ENCODE measurements at regions not wholly inside any gene's neighbourhood (a gene's known extent, or its start where the extent isn't known, plus 50 kb on each side); places are given as distances from the start of the nearest gene placed in this dataset.
"Not testable (repeated sequence)": the region's sequence is repeated elsewhere in the genome, so short reads cannot be mapped to it uniquely, and the experiment has no call there.

GRCh38 chrX:131845201-131845600, 177.9 kb upstream of the STK26 start:
- H3K27me3 ChIP-seq (replicated peaks in 1 of 7), result peaks cover 0 to 38% (median 3%) of the 10 kb centered on the region in 7 donors
- H3K4me1 ChIP-seq, result peaks cover 0 to 8% (median 0%) of the 10 kb centered on the region in 6 donors
- no peaks in the 10 kb centered on the region for H3K36me3 ChIP-seq
- 71 to 96% (median 93%) methylated on average over 2 of the region's 2 CpGs for WGBS, 5 donors
- H3K27ac ChIP-seq, result no peak overlapping the region
- TF ChIP-seq CTCF (IDR thresholded peaks at IDR 0.05 in 8 of 11, conservative IDR thresholded peaks at IDR 0.05 in 3 of 11) (no peak), POLR2AphosphoS5 (IDR thresholded peaks at IDR 0.05) (no peak), POLR2A (IDR thresholded peaks at IDR 0.05) (no peak)
- no peaks in the 10 kb centered on the region for H3K9me3 ChIP-seq
- no peak overlapping the region for H3K4me3 ChIP-seq
- intact Hi-C loops (cut with DNase I; ENCODE audit: low total_unique reads), result loop anchor here (10.0 kb wide), 2 partner anchors 220 to 790 kb away; no protein-coding TSS in a partner anchor
- no peak for DNase-seq

GRCh38 chrX:131845771-131846170, 177.3 kb upstream of the STK26 start:
- DNase-seq, result no peak
- 62 to 87% (median 76%) methylated on average over 1 of the region's 1 CpG for WGBS, 5 donors
- Histone ChIP-seq H3K4me1 (peaks cover 0 to 8% (median 0%) of the 10 kb centered on the region in 6 donors), H3K27ac (no peak overlapping the region), H3K27me3 (replicated peaks in 1 of 7) (peaks cover 0 to 35% (median under 1%) of the 10 kb centered on the region in 7 donors), H3K9me3 (no peaks in the 10 kb centered on the region), H3K36me3 (no peaks in the 10 kb centered on the region), H3K4me3 (no peak overlapping the region)
- intact Hi-C loops (cut with DNase I; ENCODE audit: low total_unique reads), result loop anchor here (10.0 kb wide), 2 partner anchors 219 to 789 kb away; no protein-coding TSS in a partner anchor
- TF ChIP-seq POLR2A (IDR thresholded peaks at IDR 0.05) (no peak), POLR2AphosphoS5 (IDR thresholded peaks at IDR 0.05) (no peak), CTCF (IDR thresholded peaks at IDR 0.05 in 8 of 11, conservative IDR thresholded peaks at IDR 0.05 in 3 of 11) (no peak)

GRCh38 chrX:131850964-131851363, 172.1 kb upstream of the STK26 start:
- DNase-seq; H3K27ac ChIP-seq; H3K4me1 ChIP-seq; H3K4me3 ChIP-seq; intact Hi-C loops (cut with DNase I; ENCODE audit: low total_unique reads); H3K36me3 ChIP-seq; H3K9me3 ChIP-seq: not testable (repeated sequence)
- peaks cover 0 to 22% (median 0%) of the 10 kb centered on the region in 7 donors for H3K27me3 ChIP-seq (replicated peaks in 1 of 7)
- 57 to 79% (median 65%) methylated on average over 8 to 10 of the region's 10 CpGs for WGBS, 5 donors

- Histone ChIP-seq H3K36me3 (no peaks in the 10 kb centered on the region), H3K27me3 (replicated peaks in 1 of 7) (peaks cover 0 to 28% (median 0%) of the 10 kb centered on the region in 7 donors), H3K4me3 (no peak overlapping the region), H3K27ac (no peak overlapping the region), H3K4me1 (no peaks in the 10 kb centered on the region), H3K9me3 (no peaks in the 10 kb centered on the region)
- TF ChIP-seq POLR2A (IDR thresholded peaks at IDR 0.05) (no peak), POLR2AphosphoS5 (IDR thresholded peaks at IDR 0.05) (no peak), CTCF (IDR thresholded peaks at IDR 0.05 in 8 of 11, conservative IDR thresholded peaks at IDR 0.05 in 3 of 11) (no peak)
- WGBS, 5 donors, result 75 to 96% (median 92%) methylated on average over 4 of the region's 4 CpGs
- intact Hi-C loops (cut with DNase I; ENCODE audit: low total_unique reads), result no loop called here
- no peak for DNase-seq
These were observed 169.7 kb upstream of the STK26 start for GRCh38 chrX:131853440-131853839.

- Histone ChIP-seq H3K27me3 (replicated peaks in 1 of 7) (peaks cover 0 to 28% (median 0%) of the 10 kb centered on the region in 7 donors), H3K4me3 (no peak overlapping the region), H3K27ac (no peak overlapping the region), H3K4me1 (no peaks in the 10 kb centered on the region), H3K9me3 (no peaks in the 10 kb centered on the region), H3K36me3 (no peaks in the 10 kb centered on the region)
- DNase-seq, result no peak
- intact Hi-C loops (cut with DNase I; ENCODE audit: low total_unique reads), result no loop called here
- TF ChIP-seq POLR2AphosphoS5 (IDR thresholded peaks at IDR 0.05), result no peak
- TF ChIP-seq POLR2A (IDR thresholded peaks at IDR 0.05), result no peak
- peak in 2 of 11 experiments; percentile 8 to 11 for TF ChIP-seq CTCF (IDR thresholded peaks at IDR 0.05 in 8 of 11, conservative IDR thresholded peaks at IDR 0.05 in 3 of 11)
These were observed 168.5 kb upstream of the STK26 start for GRCh38 chrX:131854581-131854980.

Data from spleen (tissue), 11 donors.